ENCODE measurements at regions not wholly inside any gene's neighbourhood (a gene's known extent, or its start where the extent isn't known, plus 50 kb on each side); places are given as distances from the start of the nearest gene placed in this dataset.
A peak's percentile ranks its signal among the peaks of the same experiment; 100 is the strongest.
"Not testable (repeated sequence)": the region's sequence is repeated elsewhere in the genome, so short reads cannot be mapped to it uniquely, and the experiment has no call there.

GRCh38 chr5:25515525-25515924, 870.7 kb upstream of the CDH10 start:
- TF ChIP-seq GABPA (IDR thresholded peaks at IDR 0.05; ENCODE audit: low read depth) (no peak), SPI1 (IDR thresholded peaks at IDR 0.05; ENCODE audit: borderline replicate concordance, low read depth) (no peak)
- TF ChIP-seq, protein P1, sequence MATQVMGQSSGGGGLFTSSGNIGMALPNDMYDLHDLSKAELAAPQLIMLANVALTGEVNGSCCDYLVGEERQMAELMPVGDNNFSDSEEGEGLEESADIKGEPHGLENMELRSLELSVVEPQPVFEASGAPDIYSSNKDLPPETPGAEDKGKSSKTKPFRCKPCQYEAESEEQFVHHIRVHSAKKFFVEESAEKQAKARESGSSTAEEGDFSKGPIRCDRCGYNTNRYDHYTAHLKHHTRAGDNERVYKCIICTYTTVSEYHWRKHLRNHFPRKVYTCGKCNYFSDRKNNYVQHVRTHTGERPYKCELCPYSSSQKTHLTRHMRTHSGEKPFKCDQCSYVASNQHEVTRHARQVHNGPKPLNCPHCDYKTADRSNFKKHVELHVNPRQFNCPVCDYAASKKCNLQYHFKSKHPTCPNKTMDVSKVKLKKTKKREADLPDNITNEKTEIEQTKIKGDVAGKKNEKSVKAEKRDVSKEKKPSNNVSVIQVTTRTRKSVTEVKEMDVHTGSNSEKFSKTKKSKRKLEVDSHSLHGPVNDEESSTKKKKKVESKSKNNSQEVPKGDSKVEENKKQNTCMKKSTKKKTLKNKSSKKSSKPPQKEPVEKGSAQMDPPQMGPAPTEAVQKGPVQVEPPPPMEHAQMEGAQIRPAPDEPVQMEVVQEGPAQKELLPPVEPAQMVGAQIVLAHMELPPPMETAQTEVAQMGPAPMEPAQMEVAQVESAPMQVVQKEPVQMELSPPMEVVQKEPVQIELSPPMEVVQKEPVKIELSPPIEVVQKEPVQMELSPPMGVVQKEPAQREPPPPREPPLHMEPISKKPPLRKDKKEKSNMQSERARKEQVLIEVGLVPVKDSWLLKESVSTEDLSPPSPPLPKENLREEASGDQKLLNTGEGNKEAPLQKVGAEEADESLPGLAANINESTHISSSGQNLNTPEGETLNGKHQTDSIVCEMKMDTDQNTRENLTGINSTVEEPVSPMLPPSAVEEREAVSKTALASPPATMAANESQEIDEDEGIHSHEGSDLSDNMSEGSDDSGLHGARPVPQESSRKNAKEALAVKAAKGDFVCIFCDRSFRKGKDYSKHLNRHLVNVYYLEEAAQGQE (IDR thresholded peaks at IDR 0.05; ENCODE audit: insufficient replicate concordance, low read depth): no peak
- Histone ChIP-seq H3K27me3 (ENCODE audit: insufficient read depth, poor library complexity, severe bottlenecking) (no peaks in the 10 kb centered on the region), H3K27ac (replicated peaks) (no peak overlapping the region), H3K4me3 (replicated peaks; ENCODE audit: insufficient read depth, low read length) (no peak overlapping the region)
- DNase-seq (ENCODE audit: low read depth in 1 of 2, low spot score in 1 of 2): no peak

GRCh38 chr5:25510692-25511091, 865.9 kb upstream of the CDH10 start:
- not testable (repeated sequence) for H3K27me3 ChIP-seq (ENCODE audit: insufficient read depth, poor library complexity, severe bottlenecking); DNase-seq (ENCODE audit: low read depth in 1 of 2, low spot score in 1 of 2); H3K27ac ChIP-seq (replicated peaks); H3K4me3 ChIP-seq (replicated peaks; ENCODE audit: insufficient read depth, low read length)

GRCh38 chr5:25508011-25508410, 863.2 kb upstream of the CDH10 start:
- H3K27me3 ChIP-seq (ENCODE audit: insufficient read depth, poor library complexity, severe bottlenecking); H3K4me3 ChIP-seq (replicated peaks; ENCODE audit: insufficient read depth, low read length); DNase-seq (ENCODE audit: low read depth in 1 of 2, low spot score in 1 of 2); H3K27ac ChIP-seq (replicated peaks): not testable (repeated sequence)

DNA sequence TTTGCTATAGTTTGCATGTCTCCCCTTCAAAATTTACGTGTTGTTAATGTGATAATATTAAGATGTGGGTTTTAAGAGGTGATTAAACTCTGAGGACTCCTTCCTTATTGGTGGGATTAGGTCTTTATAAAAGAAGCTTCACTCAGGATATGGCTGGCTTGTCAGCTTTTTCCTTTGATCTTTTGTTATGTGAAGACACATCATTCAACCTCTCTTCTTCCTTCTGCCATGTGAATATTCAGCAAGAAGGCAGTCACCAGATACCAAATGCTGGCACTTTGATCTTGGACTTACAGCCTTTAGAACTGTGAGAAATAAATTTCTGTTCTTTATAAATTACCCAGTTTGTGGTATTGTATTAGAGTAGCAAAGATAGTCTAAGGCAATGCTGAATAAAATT, 855.9 kb upstream of the CDH10 start:
- no peak overlapping the region for H3K4me3 ChIP-seq (replicated peaks; ENCODE audit: insufficient read depth, low read length)
- H3K27ac ChIP-seq (replicated peaks): no peak overlapping the region
- H3K27me3 ChIP-seq (ENCODE audit: insufficient read depth, poor library complexity, severe bottlenecking): no peaks in the 10 kb centered on the region
- TF ChIP-seq SPI1 (IDR thresholded peaks at IDR 0.05; ENCODE audit: borderline replicate concordance, low read depth) (no peak), GABPA (IDR thresholded peaks at IDR 0.05; ENCODE audit: low read depth) (no peak)
- no peak for DNase-seq (ENCODE audit: low read depth in 1 of 2, low spot score in 1 of 2)

GRCh38 chr5:25489834-25490538, 845.2 kb upstream of the CDH10 start:
- Histone ChIP-seq H3K4me3 (replicated peaks; ENCODE audit: insufficient read depth, low read length) (no peak overlapping the region), H3K27ac (replicated peaks) (no peak overlapping the region), H3K27me3 (ENCODE audit: insufficient read depth, poor library complexity, severe bottlenecking) (no peaks in the 10 kb centered on the region)
- DNase-seq (ENCODE audit: low read depth in 1 of 2, low spot score in 1 of 2): peak in 1 of 2 experiments; percentile 26
- TF ChIP-seq SPI1 (IDR thresholded peaks at IDR 0.05; ENCODE audit: borderline replicate concordance, low read depth) (no peak), GABPA (IDR thresholded peaks at IDR 0.05; ENCODE audit: low read depth) (no peak), CTCF (IDR thresholded peaks at IDR 0.05; ENCODE audit: insufficient read depth, low read length) (no peak), POLR2AphosphoS5 (IDR thresholded peaks at IDR 0.05; ENCODE audit: low read depth) (no peak)
- TF ChIP-seq, protein P1 (IDR thresholded peaks at IDR 0.05; ENCODE audit: insufficient replicate concordance, low read depth): no peak

- DNase-seq (ENCODE audit: low read depth in 1 of 2, low spot score in 1 of 2): no peak
- Histone ChIP-seq H3K27ac (replicated peaks) (no peak overlapping the region), H3K4me3 (replicated peaks; ENCODE audit: insufficient read depth, low read length) (no peak overlapping the region), H3K27me3 (ENCODE audit: insufficient read depth, poor library complexity, severe bottlenecking) (no peaks in the 10 kb centered on the region)
- no peak for TF ChIP-seq CTCF (IDR thresholded peaks at IDR 0.05; ENCODE audit: insufficient read depth, low read length)
- TF ChIP-seq GABPA (IDR thresholded peaks at IDR 0.05; ENCODE audit: low read depth): no peak
- no peak for TF ChIP-seq SPI1 (IDR thresholded peaks at IDR 0.05; ENCODE audit: borderline replicate concordance, low read depth)
- TF ChIP-seq POLR2AphosphoS5 (IDR thresholded peaks at IDR 0.05; ENCODE audit: low read depth): no peak
- TF ChIP-seq, protein P1 (IDR thresholded peaks at IDR 0.05; ENCODE audit: insufficient replicate concordance, low read depth): no peak
These were observed 843.3 kb upstream of the CDH10 start for GRCh38 chr5:25488119-25488518.

Data from HL-60 (cell line).